ENCODE measurements at regions not wholly inside any gene's neighbourhood (a gene's known extent, or its start where the extent isn't known, plus 50 kb on each side); places are given as distances from the start of the nearest gene placed in this dataset.

GRCh38 chr11:19403196-19403895 is 162.6 kb upstream of the E2F8 start:
- TF ChIP-seq POLR2A (IDR thresholded peaks at IDR 0.05) = no peak
- TF ChIP-seq CTCF (IDR thresholded peaks at IDR 0.05) = no peak
- no peak for TF ChIP-seq POLR2AphosphoS5 (IDR thresholded peaks at IDR 0.05)

All from transverse colon (tissue), 4 donors.